Activated CD4-positive, alpha-beta T cell treated with anti-CD3 and anti-CD28 coated beads, Interleukin-2, amount 10 ng/mL, durations not matched to agents 7 days and 5 days (primary cell): ENCODE measurements at regions not wholly inside any gene's neighbourhood (a gene's known extent, or its start where the extent isn't known, plus 50 kb on each side); places are given as distances from the start of the nearest gene placed in this dataset.

Experiments
- CTCF ChIA-PET: fragments of 350-600 bp; sonication (Branson Sonifier 250); formaldehyde crosslinking; loops from one replicate; lab custom pipeline; 2021; ENCODE audit warnings: antibody characterized with exemption; lab: Charles Lee
- POLR2A ChIA-PET: fragments of 350-600 bp; sonication (Branson Sonifier 250); formaldehyde crosslinking; loops from one replicate; lab custom pipeline; 2021; ENCODE audit warnings: antibody characterized with exemption; lab: Charles Lee
- DNase-seq: peaks from one replicate; pipeline ENCODE4 v3.0.0-alpha.2; 2020
- H3K27ac Mint-ChIP-seq: one replicate; pipeline ENCODE4 v1.8.0; 2021; ENCODE audit warnings: mild to moderate bottlenecking, moderate library complexity, mixed read lengths
- H3K27me3 Mint-ChIP-seq: one replicate; pipeline ENCODE4 v1.8.0; 2021; ENCODE audit warnings: mixed read lengths
- H3K36me3 Mint-ChIP-seq: one replicate; pipeline ENCODE4 v1.8.0; 2021; ENCODE audit warnings: low read depth, mixed read lengths
- H3K4me1 Mint-ChIP-seq: one replicate; pipeline ENCODE4 v1.8.0; 2021; ENCODE audit warnings: mixed read lengths
- H3K4me3 Mint-ChIP-seq: one replicate; pipeline ENCODE4 v1.8.0; 2021; ENCODE audit warnings: mild to moderate bottlenecking, moderate library complexity, mixed read lengths
- H3K9me3 Mint-ChIP-seq: one replicate; pipeline ENCODE4 v1.8.0; 2021; ENCODE audit warnings: mixed read lengths

DNA sequence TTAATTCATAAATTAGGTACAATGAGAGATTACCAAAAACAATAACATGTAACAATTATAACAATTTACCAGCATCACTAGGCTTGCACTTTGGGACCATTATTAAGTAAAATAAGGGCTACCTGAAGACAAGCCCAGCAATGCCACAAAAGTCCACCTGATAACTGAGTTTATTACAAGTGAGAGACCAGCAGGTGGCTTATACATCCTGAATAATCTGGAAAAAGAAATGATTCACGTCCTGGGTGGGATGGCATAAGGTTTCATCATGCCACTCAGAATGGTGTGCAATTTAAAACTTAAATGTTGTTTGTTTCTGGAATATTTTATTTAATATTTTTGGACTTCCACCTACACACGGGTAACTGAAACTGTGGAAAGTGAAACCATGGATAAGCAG, 1287.1 kb upstream of the GBE1 start:
- H3K4me3 Mint-ChIP-seq, result no peak overlapping the region
- no peaks in the 10 kb centered on the region for H3K36me3 Mint-ChIP-seq
- H3K27me3 Mint-ChIP-seq, result no peaks in the 10 kb centered on the region
- ChIA-PET POLR2A (no interaction called here), CTCF (no interaction called here)
- no peak overlapping the region for H3K27ac Mint-ChIP-seq
- no peaks in the 10 kb centered on the region for H3K9me3 Mint-ChIP-seq
- no peak for DNase-seq
- no peaks in the 10 kb centered on the region for H3K4me1 Mint-ChIP-seq

DNA sequence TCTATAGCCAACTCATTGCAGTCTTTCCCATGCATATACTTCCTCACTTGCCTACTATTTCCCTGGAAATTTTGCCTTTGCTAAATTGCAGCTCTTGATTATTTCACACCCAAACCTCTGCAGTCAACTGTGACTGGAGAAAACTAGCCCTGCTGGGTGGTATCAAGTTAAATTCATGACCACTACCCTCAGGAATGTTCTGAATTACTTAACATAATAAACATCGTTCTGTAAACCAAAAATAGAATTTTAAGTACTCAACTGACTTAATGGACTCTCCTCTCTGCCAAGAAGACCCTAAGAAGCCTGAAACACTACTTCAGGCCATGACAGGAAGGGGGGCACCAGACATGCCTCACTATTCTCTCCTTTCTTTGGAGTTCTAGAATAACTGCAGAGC, 1278.0 kb upstream of the GBE1 start:
- Mint-ChIP-seq H3K4me3 (no peak overlapping the region), H3K36me3 (no peaks in the 10 kb centered on the region), H3K9me3 (no peaks in the 10 kb centered on the region), H3K27me3 (no peaks in the 10 kb centered on the region), H3K27ac (no peak overlapping the region), H3K4me1 (no peaks in the 10 kb centered on the region)
- no peak for DNase-seq
- POLR2A ChIA-PET, result no interaction called here
- CTCF ChIA-PET, result no interaction called here

GRCh38 chr3:83035704-83036010, 1274.2 kb upstream of the GBE1 start:
- H3K4me1 Mint-ChIP-seq, result no peaks in the 10 kb centered on the region
- H3K27ac Mint-ChIP-seq, result no peak overlapping the region
- CTCF ChIA-PET, result no interaction called here
- no peak overlapping the region for H3K4me3 Mint-ChIP-seq
- no peaks in the 10 kb centered on the region for H3K9me3 Mint-ChIP-seq
- DNase-seq, result no peak
- POLR2A ChIA-PET, result no interaction called here
- H3K36me3 Mint-ChIP-seq, result no peaks in the 10 kb centered on the region
- H3K27me3 Mint-ChIP-seq, result no peaks in the 10 kb centered on the region

- ChIA-PET POLR2A (no interaction called here), CTCF (no interaction called here)
- H3K27me3 Mint-ChIP-seq, result no peaks in the 10 kb centered on the region
- H3K9me3 Mint-ChIP-seq, result no peaks in the 10 kb centered on the region
- H3K27ac Mint-ChIP-seq, result no peak overlapping the region
- no peak overlapping the region for H3K4me3 Mint-ChIP-seq
- H3K36me3 Mint-ChIP-seq, result no peaks in the 10 kb centered on the region
- no peaks in the 10 kb centered on the region for H3K4me1 Mint-ChIP-seq
- DNase-seq, result no peak
Measured at GRCh38 chr3:83034806-83035703, 1273.6 kb upstream of the GBE1 start.

DNA sequence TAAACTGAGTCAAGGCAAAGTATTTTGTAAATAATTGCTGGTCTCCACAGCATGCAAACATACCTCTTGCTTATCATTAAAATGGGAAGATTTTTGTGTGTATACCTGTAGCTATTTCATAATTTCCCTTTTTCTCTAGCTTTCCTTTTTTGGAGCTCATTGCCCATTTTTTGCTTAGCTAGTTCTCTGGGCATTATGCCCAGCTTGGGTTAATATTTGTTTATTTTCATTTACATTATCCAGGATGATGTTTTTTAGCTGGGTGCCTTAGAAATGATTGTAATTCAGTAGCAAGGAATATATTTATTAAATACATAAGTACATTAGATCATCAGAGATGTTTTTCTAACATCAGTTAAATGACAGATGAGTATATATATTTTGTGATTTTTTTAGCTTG, 1271.7 kb upstream of the GBE1 start:
- Mint-ChIP-seq H3K36me3 (no peaks in the 10 kb centered on the region), H3K27me3 (no peaks in the 10 kb centered on the region), H3K4me1 (no peaks in the 10 kb centered on the region), H3K9me3 (no peaks in the 10 kb centered on the region), H3K4me3 (no peak overlapping the region), H3K27ac (no peak overlapping the region)
- no peak for DNase-seq
- CTCF ChIA-PET, result no interaction called here
- POLR2A ChIA-PET, result no interaction called here

GRCh38 chr3:83023086-83023485, 1261.6 kb upstream of the GBE1 start:
- DNase-seq, result no peak
- Mint-ChIP-seq H3K4me3 (no peak overlapping the region), H3K9me3 (no peaks in the 10 kb centered on the region), H3K27me3 (no peaks in the 10 kb centered on the region), H3K27ac (no peak overlapping the region), H3K36me3 (no peaks in the 10 kb centered on the region), H3K4me1 (no peaks in the 10 kb centered on the region)
- CTCF ChIA-PET, result no interaction called here
- POLR2A ChIA-PET, result no interaction called here

DNA sequence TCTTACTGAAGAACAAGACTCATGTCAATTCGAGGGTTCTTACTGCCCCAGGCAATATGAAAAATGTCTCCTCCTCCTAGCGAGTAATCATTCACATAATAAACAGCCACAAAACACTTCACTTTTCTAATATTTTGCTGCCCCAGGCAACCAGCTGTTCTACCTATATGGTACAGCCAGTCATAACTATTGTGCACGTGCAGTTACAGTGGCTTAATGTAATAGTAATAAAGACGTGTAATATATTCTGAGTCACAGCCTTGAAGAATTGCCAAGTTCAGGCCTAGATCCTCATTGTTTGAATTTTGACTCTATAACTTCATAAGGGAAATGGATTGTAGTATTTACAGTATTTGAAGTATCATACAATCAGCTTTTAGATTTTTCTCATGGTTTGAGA, 1250.0 kb upstream of the GBE1 start:
- H3K27ac Mint-ChIP-seq, result no peak overlapping the region
- H3K9me3 Mint-ChIP-seq, result peaks cover 3% of the 10 kb centered on the region
- H3K4me1 Mint-ChIP-seq, result no peaks in the 10 kb centered on the region
- no peak overlapping the region for H3K4me3 Mint-ChIP-seq
- no peaks in the 10 kb centered on the region for H3K36me3 Mint-ChIP-seq
- ChIA-PET POLR2A (no interaction called here), CTCF (no interaction called here)
- DNase-seq, result no peak
- no peaks in the 10 kb centered on the region for H3K27me3 Mint-ChIP-seq

DNA sequence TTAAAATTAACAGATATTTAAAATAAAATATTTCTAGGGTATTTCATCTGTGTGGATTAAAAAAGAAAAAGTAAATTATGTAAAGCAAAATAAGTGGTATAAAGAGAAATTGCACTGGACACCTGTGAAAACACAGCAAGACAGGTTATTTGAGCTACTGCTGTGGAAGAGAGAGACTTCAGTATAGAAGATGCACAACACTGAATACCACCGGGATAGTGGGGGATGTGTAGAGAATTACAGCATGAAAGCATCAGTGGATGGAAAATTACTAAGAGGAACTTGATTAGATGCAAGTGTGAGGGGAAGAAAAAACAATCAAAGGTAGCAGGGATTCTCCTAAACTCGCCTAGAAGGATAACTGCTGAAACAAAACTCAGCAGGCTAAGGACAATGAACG, 1242.5 kb upstream of the GBE1 start:
- CTCF ChIA-PET, result no interaction called here
- no peaks in the 10 kb centered on the region for H3K27me3 Mint-ChIP-seq

DNA sequence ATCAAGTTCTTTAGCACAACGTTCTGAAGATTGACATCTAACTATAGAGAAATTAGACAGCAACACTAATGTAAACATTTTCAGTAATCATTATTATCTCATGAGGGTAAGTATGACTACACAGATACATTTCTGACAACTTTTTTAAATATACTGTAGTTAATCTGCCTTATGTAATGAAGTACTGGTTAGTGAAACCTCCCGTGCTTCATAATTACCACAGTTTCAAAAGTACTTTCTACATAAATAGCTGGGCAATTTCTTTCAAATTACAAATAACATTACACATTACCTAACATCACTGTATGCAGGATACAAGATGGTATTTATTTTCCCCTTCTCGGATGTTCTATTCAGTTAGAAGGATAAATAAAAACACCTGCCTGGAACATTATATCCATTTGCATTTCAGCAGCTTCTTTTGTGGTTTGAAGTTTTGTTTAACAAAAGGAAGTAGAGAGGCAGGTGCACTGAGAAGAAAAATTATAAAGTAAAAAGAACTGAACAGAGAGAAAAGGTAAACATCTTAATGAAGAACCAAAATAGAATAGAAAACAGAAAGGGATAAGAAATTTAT, 1241.5 kb upstream of the GBE1 start:
- POLR2A ChIA-PET, result no interaction called here
- no peaks in the 10 kb centered on the region for H3K36me3 Mint-ChIP-seq
- H3K27ac Mint-ChIP-seq, result no peak overlapping the region
- CTCF ChIA-PET, result no interaction called here
- peaks cover 2% of the 10 kb centered on the region for H3K9me3 Mint-ChIP-seq
- no peak for DNase-seq
- H3K27me3 Mint-ChIP-seq, result no peaks in the 10 kb centered on the region
- H3K4me3 Mint-ChIP-seq, result no peak overlapping the region
- no peaks in the 10 kb centered on the region for H3K4me1 Mint-ChIP-seq

More for the DNA sequence above, 1242.5 kb upstream of the GBE1 start:
- POLR2A ChIA-PET, result no interaction called here
- no peak for DNase-seq
- H3K27ac Mint-ChIP-seq, result no peak overlapping the region
- no peaks in the 10 kb centered on the region for H3K4me1 Mint-ChIP-seq
- H3K9me3 Mint-ChIP-seq, result peaks cover 3% of the 10 kb centered on the region
- no peak overlapping the region for H3K4me3 Mint-ChIP-seq
- no peaks in the 10 kb centered on the region for H3K36me3 Mint-ChIP-seq

- H3K36me3 Mint-ChIP-seq, result no peaks in the 10 kb centered on the region
- no peak overlapping the region for H3K4me3 Mint-ChIP-seq
- CTCF ChIA-PET, result no interaction called here
- DNase-seq, result no peak
- POLR2A ChIA-PET, result no interaction called here
- no peaks in the 10 kb centered on the region for H3K27me3 Mint-ChIP-seq
- H3K4me1 Mint-ChIP-seq, result no peaks in the 10 kb centered on the region
- peaks cover 15% of the 10 kb centered on the region for H3K9me3 Mint-ChIP-seq
- H3K27ac Mint-ChIP-seq, result no peak overlapping the region
Measured at GRCh38 chr3:82999777-83000176, 1238.3 kb upstream of the GBE1 start.

GRCh38 chr3:82978368-82978767, 1216.9 kb upstream of the GBE1 start:
- no peak for DNase-seq
- H3K27me3 Mint-ChIP-seq, result no peaks in the 10 kb centered on the region
- peaks cover 20% of the 10 kb centered on the region for H3K9me3 Mint-ChIP-seq
- no peaks in the 10 kb centered on the region for H3K36me3 Mint-ChIP-seq
- H3K27ac Mint-ChIP-seq, result no peak overlapping the region
- no peak overlapping the region for H3K4me3 Mint-ChIP-seq
- H3K4me1 Mint-ChIP-seq, result no peaks in the 10 kb centered on the region
- ChIA-PET CTCF (no interaction called here), POLR2A (no interaction called here)

DNA sequence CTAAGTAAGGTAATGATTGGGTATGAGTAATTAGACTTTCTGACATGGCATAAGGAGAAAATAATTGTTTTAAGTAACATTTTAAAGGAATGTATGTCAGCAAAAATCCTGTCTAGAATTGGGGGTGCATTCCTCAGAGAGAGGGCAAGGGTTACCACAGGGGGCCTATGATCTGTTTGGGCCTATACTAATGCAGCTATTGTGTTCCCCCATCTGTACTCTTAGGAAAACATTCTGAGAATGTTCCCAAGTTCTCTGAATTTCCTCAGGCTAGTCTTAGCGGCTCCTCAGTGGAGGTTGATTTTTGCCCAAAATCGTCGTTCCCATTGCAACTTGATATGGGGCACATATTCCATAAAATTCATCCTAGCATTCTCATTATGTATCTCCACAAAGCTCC, 1216.4 kb upstream of the GBE1 start:
- H3K4me3 Mint-ChIP-seq, result no peak overlapping the region
- POLR2A ChIA-PET, result no interaction called here
- H3K27me3 Mint-ChIP-seq, result no peaks in the 10 kb centered on the region
- no peaks in the 10 kb centered on the region for H3K4me1 Mint-ChIP-seq
- no peak overlapping the region for H3K27ac Mint-ChIP-seq
- H3K36me3 Mint-ChIP-seq, result no peaks in the 10 kb centered on the region
- no peak for DNase-seq
- peaks cover 17% of the 10 kb centered on the region for H3K9me3 Mint-ChIP-seq
- CTCF ChIA-PET, result no interaction called here

GRCh38 chr3:82973791-82974190, 1212.3 kb upstream of the GBE1 start:
- Mint-ChIP-seq H3K9me3 (peaks cover 8% of the 10 kb centered on the region), H3K27ac (no peak overlapping the region)
- CTCF ChIA-PET, result no interaction called here

DNA sequence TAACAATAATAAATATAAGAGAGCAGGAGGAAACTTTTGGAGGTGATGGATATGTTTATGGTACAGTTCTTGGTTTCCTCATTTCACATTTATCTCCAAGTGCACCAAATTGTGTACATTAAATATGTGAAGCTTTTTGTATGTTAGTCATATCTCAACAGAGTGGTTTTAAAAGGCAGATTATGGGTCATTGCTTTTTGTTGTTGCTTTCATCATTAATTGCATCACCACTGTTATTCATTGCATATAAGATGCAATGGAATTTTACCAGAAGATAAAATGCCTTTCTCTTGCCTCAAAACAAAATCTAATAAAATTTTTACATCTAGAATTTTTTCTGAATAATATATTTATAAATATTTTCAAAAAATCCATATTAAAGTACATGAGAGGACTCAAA, 1198.9 kb upstream of the GBE1 start:
- Mint-ChIP-seq H3K27ac (no peak overlapping the region), H3K36me3 (no peaks in the 10 kb centered on the region), H3K4me3 (no peak overlapping the region), H3K4me1 (no peaks in the 10 kb centered on the region), H3K27me3 (no peaks in the 10 kb centered on the region), H3K9me3 (no peaks in the 10 kb centered on the region)
- CTCF ChIA-PET, result no interaction called here
- POLR2A ChIA-PET, result no interaction called here
- DNase-seq, result no peak

More at GRCh38 chr3:82973791-82974190, 1212.3 kb upstream of the GBE1 start:
- Mint-ChIP-seq H3K4me1 (no peaks in the 10 kb centered on the region), H3K4me3 (no peak overlapping the region), H3K27me3 (no peaks in the 10 kb centered on the region), H3K36me3 (no peaks in the 10 kb centered on the region)
- POLR2A ChIA-PET, result no interaction called here
- no peak for DNase-seq
